ENCODE measurements at regions not wholly inside any gene's neighbourhood (a gene's known extent, or its start where the extent isn't known, plus 50 kb on each side); places are given as distances from the start of the nearest gene placed in this dataset.
"Not testable (repeated sequence)": the region's sequence is repeated elsewhere in the genome, so short reads cannot be mapped to it uniquely, and the experiment has no call there.

DNA sequence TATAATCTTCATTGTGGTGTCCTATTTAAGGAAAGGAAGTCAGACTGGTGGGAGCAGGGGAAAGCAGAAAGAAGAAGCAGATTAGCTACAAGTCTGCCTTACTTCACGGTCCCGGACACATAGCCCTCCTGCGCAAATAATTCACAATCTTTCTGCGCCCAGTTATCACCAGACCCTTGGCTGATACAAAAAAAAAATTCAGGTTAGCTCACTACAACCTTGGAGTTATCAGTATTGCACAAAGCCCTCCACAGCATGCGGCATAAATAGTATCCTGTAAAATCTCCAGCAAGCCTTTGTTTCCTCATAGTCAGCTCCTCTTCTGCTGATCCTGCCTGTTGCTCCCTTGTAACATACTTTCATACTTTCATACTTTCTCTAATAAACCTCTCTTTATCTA lies 148.6 kb upstream of the FUT9 start:
- DNase-seq = no peak

DNA sequence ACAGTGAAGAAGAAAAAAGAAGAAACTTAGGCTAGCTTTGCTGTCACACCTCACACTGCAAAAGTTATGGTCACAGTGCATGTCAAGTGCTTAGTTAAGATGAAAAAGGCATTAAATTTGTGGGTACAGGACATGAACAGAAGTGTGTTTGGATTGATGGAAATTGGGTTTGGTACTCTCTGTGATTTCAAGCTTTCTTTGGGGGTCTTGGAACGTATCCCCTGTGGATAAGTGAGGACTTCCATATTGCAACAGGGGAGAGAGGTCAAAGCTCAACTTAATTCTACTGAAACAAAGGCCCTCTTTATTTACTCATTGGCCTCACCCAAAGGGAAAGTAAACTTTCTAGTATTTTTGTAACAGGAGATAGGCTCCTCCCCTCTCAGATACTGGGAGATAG lies 138.3 kb upstream of the FUT9 start:
- no peak for DNase-seq

DNA sequence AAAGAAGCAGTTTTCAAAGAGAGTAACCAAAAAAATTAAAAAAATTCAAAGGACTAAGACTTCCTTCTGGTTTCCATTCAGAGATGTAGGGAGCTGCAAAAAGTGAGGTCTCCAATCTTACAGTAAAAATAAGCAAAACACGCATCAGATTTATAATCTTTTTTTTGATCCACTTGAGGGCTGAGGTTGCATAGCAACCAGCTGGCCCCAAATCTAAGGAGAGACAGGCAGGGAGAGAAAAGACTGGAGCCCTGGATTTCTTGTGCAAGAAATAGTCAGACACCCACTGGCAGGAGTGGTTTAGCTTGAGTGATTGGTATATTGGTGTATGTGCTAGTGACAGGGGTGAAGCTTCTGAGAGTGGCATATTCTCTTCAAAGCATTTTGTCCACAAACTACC lies 135.9 kb upstream of the FUT9 start:
- no peak for DNase-seq

DNA sequence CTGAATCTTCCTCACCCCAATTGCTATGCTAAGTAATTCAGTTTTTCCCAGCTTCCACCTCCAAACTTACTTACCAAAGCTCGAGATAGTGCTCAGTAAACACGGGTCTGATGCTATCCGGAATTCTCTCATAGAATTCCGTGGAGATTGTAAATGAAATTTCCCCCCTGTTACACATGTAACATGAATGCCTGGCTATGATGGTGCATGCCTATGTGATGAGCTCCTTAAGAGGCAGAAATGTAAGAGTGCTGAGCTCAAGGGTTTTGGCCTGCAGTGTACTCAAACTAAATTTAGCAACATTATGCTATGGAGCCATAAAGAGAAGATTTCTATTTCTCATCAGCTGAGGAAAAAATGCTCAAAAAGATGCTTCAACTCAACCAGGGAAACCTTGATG lies 133.4 kb upstream of the FUT9 start:
- DNase-seq = no peak

DNA sequence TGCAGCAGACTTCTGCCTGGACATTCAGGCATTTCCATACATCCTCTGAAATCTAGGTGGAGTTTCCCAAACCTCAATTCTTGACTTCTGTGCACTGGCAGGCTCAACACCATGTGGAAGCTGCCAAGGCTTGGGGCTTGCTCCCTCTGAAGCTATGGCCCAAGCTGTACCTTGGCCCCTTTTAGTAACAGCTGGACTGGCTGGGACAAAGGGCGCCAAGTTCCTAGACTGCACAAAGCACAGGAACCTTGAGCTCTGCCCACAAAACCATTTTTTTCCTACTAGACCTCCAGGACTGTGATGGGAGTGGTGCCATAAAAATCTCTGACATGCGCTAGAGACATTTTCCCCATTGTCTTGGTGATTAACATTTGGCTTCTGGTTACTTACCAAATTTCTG lies 127.1 kb upstream of the FUT9 start:
- DNase-seq = not testable (repeated sequence)

DNA sequence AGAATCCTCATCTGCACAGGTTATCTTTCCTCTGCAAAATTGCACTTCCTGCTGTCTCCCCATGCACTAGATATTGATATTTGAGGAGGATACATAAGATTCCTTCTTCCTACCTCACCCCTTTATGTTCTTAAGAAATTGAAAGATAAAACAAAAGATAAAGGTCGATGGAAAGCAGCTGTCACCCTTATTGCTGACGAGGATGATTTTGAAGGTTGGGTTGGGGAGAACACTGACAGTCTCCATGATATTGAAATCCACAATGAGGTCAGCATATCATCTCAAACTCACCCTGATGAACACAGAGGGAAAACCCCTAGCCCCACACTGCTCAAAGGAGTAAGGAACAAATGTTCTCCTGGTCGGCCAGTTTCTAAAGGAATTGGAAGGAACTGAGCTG lies 110.6 kb upstream of the FUT9 start:
- DNase-seq = no peak

DNA sequence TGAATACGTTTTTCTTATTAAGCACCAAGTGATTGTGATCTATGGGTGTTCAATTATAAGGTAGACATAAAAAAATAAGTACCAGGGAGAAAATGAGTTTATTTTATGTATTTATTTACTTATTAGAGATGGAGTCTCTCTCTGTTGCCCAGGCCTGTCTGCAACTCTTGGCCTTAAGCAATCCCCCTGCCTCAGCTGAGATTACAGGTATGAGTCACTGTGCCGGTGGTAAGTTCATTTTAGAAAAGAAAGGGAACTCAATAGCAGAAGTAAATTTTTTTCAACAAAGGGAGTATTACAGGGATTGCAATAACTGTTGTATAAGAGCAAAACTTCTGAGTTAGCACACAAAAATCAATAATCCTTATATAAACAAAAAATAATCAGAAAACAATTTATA lies 98.7 kb upstream of the FUT9 start:
- DNase-seq = no peak

DNA sequence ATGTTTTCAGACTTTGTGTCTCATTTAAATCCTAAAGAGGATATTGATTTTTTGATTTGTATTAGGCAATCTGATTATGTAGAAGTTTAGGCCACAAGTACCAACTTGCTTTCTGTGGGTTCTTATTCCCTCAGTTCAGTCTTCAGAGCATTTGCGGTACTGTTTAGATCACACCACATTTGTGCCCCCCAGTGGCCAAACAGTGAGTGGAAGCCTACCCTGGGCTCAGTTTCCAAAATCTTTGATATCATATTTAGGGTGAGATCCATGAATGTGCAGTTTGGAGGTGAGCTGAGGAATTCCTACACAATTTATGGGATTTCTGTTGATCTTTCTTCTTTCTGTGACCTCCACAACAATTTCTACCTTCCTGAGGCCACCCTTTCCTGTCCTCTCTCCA lies 92.3 kb upstream of the FUT9 start:
- DNase-seq = no peak

DNA sequence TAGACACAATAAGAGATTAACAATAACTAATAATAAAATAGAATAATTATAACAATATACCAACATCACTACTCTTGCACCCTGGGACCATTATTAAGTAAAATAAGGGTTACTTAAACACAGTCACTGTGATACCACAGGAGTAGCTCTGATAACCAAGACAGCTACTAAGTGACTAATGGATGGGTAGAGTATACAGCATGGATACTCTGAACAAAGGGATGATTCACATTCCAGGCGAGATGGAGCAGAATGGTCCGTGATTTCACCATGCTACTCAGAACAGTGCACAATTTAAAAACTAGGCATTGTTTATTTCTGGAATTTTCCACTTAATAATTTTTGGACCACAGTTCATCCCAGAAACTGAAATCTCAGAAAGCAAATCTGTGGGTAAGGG lies 80.0 kb upstream of the FUT9 start:
- DNase-seq = no peak

DNA sequence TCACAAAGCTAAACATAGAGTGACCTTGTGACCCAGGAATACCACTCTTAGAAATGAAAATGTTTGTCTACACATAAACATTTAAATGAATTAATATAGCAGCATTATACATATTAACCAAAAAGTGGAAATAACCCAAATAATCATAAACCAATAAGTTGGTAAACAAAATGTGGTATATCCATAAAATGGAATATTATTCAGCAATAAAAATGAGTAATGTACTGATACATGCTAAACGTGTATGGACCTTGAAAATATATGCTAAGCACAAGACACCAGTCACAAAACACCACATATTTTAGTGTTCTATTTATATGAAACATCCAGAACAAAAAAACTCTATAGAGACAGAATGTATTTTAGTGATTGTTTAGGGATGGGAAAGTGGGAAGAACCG lies 68.9 kb upstream of the FUT9 start:
- no peak for DNase-seq

DNA sequence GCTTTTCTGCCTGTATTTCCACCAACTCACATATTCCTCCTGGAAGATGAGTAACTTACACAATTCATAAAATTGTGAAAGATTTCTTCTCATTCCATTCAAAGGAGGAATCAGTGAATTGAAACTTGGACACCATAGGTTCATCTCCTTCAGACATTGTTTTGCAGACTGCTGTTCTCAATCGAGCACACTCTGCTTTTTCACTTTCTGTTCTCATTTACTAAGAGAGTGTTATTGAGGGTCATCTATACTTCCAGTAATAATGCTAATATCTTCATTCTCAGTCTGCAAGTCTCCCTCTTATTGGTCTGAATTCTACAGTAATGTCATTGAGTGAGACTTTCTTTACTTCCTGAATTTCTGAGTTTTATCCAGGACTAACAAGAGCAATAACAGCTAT lies 67.5 kb upstream of the FUT9 start:
- DNase-seq = no peak

DNA sequence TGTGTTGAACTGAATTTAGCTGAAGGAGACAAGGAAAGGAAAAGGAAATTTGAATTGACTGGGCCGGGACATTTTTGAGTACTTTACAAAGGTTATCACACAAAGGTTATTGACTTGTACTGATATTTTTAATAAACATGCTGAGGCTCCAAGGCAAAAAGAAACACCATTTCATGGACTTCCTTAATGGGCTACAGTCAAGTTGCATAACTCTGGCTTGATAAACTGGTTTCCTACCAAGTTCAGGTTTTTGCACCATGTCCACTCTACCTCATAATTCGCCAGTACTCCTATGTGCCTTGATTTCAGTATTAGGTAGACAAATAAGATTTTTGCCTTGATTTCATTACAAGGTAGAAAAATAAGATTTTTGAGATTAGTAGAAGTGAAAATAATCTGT lies 65.8 kb upstream of the FUT9 start:
- no peak for DNase-seq

DNA sequence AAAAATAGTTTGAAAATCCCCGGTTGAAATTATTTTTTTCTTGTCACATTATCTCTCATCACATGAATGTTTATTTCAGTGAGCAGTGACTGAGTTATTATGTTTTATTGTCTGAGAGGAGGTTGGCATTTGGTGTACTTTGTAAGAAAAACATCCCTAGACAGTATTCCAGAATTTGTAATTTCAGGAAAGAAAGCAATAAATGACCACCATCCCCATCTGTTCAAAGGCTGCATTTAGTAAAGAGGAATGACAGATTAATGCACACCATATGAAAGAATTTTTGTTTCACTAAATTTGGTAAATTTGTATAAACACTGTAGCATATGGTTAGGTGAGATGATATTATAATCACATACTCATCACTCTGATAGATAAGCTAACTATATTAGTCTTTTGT lies 57.1 kb upstream of the FUT9 start:
- no peak for DNase-seq

DNA sequence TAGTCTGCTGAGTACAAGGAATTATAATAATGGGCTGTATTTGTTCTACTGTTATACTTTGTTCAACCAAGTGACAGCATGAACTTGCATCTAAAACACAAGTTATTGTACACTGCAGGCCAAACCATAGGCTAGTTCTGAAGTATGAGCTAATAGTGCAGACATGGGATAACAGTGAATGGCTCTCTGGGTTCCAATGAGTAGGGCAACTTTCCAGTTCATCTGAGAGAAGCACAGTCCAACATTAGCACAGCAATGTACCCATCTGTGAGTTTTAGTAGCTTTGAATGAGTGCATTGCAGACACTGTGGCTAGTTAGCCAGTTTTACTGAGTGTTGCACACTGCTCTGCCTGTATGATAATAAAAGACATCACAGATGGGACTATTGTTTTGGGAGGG lies 56.5 kb upstream of the FUT9 start:
- DNase-seq = no peak
